ENCODE measurements at regions not wholly inside any gene's neighbourhood (a gene's known extent, or its start where the extent isn't known, plus 50 kb on each side); places are given as distances from the start of the nearest gene placed in this dataset.
A peak's percentile ranks its signal among the peaks of the same experiment; 100 is the strongest.

DNA sequence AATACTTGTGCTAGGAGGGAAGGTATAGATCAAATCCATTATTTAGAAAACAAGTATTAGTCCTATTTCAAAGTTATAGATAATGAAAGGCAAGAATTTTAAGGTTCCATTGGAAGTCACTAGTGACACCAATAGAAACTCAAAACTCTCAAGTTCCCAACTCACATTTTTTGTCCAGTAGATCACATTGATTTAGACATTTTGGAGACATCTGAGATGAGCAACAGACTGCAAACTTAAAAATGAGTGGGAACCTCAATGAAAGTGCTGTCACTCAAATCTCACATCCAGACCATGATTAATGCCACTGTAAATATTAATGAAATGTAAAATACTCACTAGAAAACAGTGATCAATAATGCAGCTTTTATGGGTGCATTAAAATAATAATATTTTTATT, 405.0 kb downstream of the ENC1 start:
- no peak for DNase-seq
- H3K36me3 Mint-ChIP-seq (ENCODE audit: low read depth) = no peaks in the 10 kb centered on the region
- peaks cover 53% of the 10 kb centered on the region for H3K4me1 Mint-ChIP-seq (ENCODE audit: low read depth)

DNA sequence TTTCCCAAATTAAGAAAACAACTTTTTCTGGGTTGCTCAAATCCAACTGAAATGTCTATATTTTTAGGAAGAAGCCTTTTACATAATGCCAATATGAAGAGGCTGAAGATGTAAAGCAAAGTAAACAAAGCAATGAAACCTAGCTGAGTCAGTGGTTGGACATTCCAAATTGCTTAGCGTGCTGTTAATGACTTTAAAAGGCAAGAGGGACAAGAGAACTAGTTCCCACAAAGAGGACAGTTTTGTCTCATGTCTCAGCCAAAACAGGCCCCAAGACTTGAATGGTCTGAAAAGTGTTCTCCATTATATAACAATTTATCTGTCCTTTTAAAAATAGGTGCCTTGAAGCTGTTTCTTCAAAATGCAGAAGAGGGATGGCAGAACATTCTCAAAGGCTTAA, 407.0 kb downstream of the ENC1 start:
- peak overlapping the region; percentile 52 for H3K4me3 Mint-ChIP-seq
- peaks cover 53% of the 10 kb centered on the region for H3K4me1 Mint-ChIP-seq (ENCODE audit: low read depth)
- TF ChIP-seq, protein P1, sequence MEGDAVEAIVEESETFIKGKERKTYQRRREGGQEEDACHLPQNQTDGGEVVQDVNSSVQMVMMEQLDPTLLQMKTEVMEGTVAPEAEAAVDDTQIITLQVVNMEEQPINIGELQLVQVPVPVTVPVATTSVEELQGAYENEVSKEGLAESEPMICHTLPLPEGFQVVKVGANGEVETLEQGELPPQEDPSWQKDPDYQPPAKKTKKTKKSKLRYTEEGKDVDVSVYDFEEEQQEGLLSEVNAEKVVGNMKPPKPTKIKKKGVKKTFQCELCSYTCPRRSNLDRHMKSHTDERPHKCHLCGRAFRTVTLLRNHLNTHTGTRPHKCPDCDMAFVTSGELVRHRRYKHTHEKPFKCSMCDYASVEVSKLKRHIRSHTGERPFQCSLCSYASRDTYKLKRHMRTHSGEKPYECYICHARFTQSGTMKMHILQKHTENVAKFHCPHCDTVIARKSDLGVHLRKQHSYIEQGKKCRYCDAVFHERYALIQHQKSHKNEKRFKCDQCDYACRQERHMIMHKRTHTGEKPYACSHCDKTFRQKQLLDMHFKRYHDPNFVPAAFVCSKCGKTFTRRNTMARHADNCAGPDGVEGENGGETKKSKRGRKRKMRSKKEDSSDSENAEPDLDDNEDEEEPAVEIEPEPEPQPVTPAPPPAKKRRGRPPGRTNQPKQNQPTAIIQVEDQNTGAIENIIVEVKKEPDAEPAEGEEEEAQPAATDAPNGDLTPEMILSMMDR (IDR thresholded peaks at IDR 0.05) = no peak
- DNase-seq = peak; percentile 76
- H3K9me3 Mint-ChIP-seq = no peaks in the 10 kb centered on the region
- H3K27ac Mint-ChIP-seq = peak overlapping the region; percentile 72
- H3K27me3 Mint-ChIP-seq (ENCODE audit: insufficient read depth) = no peaks in the 10 kb centered on the region; the same call in 1 of the 2 replicates
- H3K36me3 Mint-ChIP-seq (ENCODE audit: low read depth) = no peaks in the 10 kb centered on the region

More for the DNA sequence above, 405.0 kb downstream of the ENC1 start:
- TF ChIP-seq, protein P1 (IDR thresholded peaks at IDR 0.05) = no peak
- Mint-ChIP-seq H3K4me3 (no peak overlapping the region), H3K9me3 (no peaks in the 10 kb centered on the region), H3K27ac (no peak overlapping the region), H3K27me3 (ENCODE audit: insufficient read depth) (no peaks in the 10 kb centered on the region; the same call in 1 of the 2 replicates)

DNA sequence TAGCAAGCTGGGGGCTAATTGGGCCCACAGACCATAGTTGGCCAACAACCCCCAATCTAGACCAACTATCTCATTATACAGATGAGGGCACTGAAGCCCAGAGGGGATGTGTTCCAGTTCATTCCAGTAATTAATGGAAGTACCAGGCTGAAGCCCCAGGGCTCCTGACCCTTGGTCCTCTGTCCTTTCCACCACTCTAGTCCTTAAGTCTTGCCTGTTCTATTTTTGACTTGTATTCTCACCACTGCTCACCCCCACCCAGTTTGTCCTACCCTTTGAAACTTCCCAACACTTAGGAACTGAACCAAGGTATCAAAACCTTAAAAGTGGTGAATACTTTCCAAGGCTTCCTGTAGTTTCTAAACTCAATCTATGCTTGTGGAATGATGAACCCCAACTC, 407.4 kb downstream of the ENC1 start:
- peak overlapping the region; percentile 69 for H3K27ac Mint-ChIP-seq
- no peaks in the 10 kb centered on the region for H3K9me3 Mint-ChIP-seq
- TF ChIP-seq, protein P1 (IDR thresholded peaks at IDR 0.05) = no peak
- H3K27me3 Mint-ChIP-seq (ENCODE audit: insufficient read depth) = no peaks in the 10 kb centered on the region; the same call in 1 of the 2 replicates
- no peaks in the 10 kb centered on the region for H3K36me3 Mint-ChIP-seq (ENCODE audit: low read depth)
- peak overlapping the region; percentile 52 for H3K4me3 Mint-ChIP-seq
- DNase-seq = no peak
- peaks cover 53% of the 10 kb centered on the region for H3K4me1 Mint-ChIP-seq (ENCODE audit: low read depth)

GRCh38 chr5:74232276-74232675, 408.3 kb downstream of the ENC1 start:
- Mint-ChIP-seq H3K9me3 (no peaks in the 10 kb centered on the region), H3K27ac (peak overlapping the region; percentile 69), H3K4me3 (peak overlapping the region; percentile 53), H3K4me1 (ENCODE audit: low read depth) (peaks cover 53% of the 10 kb centered on the region), H3K36me3 (ENCODE audit: low read depth) (no peaks in the 10 kb centered on the region), H3K27me3 (ENCODE audit: insufficient read depth) (no peaks in the 10 kb centered on the region; the same call in 1 of the 2 replicates)
- DNase-seq = peak; percentile 83
- TF ChIP-seq, protein P1 (IDR thresholded peaks at IDR 0.05) = no peak

DNA sequence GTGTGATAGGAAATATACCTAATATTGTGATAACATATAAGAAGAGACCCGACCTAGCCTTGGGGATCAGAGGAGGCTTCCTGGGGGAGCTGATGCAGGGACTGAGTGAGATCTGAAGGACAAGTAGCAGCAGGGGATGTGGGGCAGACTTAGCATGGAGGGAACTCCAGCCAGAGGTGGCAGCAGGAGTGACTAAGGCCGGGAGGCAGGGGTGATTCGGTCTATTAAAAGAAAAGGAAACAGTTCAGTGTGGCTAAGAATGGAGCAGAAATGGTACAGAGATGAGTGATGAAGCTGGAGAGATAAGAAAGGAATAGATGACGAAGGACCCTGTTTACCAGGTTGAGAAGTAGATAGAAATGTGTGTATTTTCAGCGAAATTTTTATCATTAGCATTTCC, 408.8 kb downstream of the ENC1 start:
- DNase-seq = no peak
- Mint-ChIP-seq H3K9me3 (no peaks in the 10 kb centered on the region), H3K27me3 (ENCODE audit: insufficient read depth) (no peaks in the 10 kb centered on the region; the same call in 1 of the 2 replicates), H3K4me3 (0 out of 2 replicates have a peak overlapping the region, but pooled peaks have one; percentile 18), H3K36me3 (ENCODE audit: low read depth) (no peaks in the 10 kb centered on the region), H3K27ac (peak overlapping the region; percentile 51), H3K4me1 (ENCODE audit: low read depth) (peaks cover 53% of the 10 kb centered on the region)
- TF ChIP-seq, protein P1 (IDR thresholded peaks at IDR 0.05) = no peak
